ENCODE measurements at regions not wholly inside any gene's neighbourhood (a gene's known extent, or its start where the extent isn't known, plus 50 kb on each side); places are given as distances from the start of the nearest gene placed in this dataset.
A peak's percentile ranks its signal among the peaks of the same experiment; 100 is the strongest.

DNA sequence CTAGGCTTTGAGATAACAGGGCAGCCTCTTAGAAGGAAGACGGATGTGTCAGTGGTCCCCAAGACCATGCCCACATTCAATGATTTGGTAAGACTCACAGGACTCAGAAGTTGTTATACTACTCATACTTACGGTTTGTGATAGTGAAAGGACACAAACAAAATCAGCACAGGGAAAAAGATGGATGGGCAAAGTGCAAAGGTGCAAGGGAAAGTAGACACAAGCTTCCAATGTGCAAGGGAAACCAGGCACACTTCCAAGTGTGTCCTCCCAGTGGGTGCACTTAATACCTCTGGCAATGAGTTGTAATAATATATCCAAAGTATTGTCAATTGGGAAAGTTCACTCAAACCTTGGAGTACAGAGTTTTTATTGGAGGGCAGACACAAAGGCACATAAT is 53.8 kb upstream of the VCX start:
- no peak for DNase-seq

DNA sequence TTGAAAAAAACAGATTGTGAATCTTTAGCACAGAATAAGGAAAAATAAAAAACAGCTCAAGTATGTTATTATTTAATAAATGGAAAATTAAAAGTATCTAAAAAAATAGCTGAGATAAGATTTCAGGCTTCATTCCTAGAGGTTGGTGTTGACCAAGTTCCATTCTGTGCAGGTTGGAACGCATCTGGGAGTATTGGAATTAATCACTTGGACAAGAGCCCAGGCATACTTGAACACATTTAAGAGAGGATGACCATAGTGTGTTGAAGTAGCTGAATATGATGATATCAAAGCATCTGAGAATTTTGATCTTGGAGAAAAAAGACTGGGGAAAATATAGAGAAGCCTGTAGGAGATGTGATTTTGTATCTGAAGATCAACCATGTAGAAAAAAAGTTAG is 54.6 kb upstream of the VCX start:
- DNase-seq, result no peak

DNA sequence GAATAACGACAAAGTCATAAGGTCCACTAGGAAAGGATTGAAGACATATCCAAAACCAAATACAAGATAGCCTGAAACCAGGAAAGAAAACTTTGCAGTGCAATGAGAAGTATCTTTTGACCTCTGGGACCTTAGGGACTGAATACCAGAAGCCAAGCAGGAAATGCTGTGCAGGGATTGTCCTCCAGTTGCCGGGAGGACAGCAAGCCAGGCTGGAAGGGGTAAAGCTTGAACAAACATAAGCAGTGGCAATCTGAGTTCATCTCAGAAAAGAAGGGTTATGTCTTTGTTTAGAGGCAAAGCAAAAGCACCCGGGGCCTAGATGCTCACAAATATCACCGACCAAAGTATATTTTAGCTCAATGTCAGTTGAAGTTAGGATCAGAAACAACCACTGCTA is 55.3 kb upstream of the VCX start:
- no peak for DNase-seq

DNA sequence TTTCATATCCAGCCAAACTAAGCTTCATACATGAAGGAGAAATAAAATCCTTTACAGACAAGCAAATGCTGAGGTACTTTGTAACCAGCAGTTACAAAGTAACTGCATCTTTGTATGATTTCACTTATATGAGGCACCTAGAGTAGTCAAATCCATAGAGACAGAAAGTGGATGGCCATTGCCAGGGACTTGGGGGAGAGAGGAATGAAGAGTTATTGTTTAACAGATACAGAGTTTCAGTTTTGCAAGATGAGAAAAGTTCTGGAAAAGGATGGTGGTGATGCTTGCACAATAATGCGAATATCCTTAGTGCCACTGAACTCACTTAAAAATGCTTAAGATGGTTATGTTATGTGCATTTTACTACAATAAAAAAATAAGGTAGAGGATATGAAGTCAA is 58.4 kb upstream of the VCX start:
- DNase-seq, result no peak

DNA sequence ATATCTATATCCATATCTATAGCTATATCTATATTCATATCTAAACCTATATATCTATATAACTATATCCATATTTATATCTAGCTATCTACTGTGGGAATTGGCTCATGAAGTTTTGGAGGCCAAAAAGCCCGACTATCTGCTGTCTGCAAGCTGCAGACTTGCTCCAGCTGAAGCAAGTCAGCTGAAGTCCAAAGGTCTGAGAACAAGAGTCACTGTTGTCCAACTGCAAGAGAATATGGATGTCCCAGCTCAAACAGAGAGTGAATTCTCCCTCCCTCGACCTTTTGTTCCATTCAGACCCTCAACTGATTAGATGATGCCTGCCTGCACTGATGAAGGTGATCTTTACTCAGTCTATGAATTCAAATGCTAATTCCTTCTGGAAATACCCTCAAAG is 63.3 kb upstream of the VCX start:
- no peak for DNase-seq

DNA sequence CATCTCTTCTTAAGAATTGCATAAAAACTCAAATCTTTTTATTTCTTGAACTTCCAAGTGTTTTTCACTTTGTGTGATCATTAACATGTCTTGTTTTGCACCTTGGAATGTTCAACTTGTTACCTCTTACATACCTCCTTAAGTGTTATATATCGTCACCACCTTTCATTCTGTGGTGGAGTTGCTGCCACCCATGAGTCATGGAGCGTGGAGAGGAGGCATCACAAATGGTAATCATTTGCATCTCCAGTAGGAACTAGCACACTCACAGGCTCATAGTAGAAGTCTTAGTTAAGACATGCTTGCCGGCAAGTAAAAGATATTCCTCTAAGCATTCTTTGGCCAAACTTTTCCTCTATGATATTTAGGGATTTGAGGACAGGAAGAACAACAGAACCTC is 67.0 kb upstream of the VCX start:
- no peak for DNase-seq

DNA sequence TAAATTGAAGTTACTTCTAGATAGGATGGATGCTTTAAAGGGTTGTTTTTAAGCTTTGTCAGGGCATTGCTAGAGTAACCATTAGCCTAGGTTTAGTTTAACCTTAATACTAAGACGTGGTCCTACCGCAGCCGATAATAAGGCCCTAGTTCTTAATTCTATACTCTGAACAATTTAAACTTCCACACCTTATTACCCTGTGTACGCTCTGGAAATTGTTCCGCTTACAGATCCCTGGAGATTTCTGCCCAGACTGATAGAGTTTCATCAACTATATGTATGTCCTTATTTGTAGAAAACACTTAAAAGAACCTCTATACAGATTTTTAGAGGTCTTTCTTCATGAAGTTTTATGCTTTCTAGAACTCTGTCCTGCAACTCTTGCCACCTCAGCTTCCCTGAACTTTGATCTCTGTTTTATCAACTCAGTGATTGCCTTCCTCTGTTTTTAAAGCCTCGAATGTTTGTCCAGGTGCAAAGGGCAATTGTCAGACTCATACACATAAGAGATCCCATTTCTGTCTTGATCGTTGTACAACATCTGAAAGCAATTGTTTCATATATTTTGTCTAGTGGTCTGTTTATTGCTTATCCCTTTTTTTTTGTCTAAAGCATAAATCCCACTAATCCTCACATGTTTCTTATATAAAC is 71.1 kb upstream of the VCX start:
- DNase-seq, result no peak

DNA sequence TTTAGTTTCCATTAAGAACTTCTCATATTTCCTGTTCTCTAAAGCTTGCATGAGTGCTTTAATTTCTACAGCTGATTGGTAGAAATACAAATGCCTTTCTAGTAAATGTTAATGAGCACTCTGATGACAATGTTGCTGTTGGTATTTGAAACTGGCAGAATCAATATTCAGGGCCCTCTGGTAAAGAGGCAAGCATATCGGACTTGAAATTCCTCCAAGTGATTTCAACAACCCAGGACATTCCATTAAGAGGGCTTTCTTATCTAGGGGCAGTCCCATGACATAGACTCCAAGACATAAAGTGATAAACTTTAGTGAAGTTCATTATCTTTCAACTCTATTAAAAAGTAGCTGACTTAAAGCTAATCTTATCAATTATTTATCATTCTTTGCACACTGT is 83.1 kb upstream of the VCX start:
- no peak for DNase-seq

DNA sequence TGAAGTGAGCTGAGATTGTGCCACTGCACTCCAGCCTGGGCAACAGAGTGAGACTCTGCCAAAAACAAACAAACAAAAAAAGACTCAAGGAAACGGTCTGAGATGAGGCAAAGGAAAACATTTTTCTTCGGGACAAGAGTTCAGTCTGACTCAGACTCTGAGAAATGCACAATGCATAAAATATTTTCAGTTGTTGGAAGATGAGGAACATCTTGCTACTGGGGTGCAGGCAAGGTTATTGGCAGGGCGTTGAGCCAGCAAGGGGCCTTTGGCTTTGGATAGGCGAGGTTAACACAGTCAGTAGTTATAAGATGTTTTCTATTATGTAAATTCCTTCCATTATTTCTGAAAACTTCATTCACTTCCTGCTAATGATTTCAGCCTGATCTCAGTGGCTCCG is 96.1 kb upstream of the VCX start:
- no peak for DNase-seq

DNA sequence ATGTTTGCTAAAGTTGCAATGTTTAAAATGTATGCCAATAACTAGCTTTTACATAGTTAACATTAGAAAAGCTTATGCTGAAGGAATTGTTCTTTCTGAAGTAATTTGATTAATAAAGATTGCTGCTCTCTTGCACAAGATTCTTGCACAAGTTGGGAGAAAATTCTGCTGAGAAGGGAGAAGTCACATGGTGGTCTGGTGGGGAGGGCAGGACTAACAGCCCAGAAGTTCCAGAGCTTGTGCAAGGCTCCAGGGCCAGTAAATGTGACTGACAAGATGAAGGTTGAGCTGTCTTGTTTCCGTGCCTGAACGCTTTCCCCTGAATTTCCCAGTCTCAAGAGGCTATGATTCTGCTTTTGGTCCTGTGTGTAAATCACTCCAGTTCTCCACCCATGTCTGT is 112.9 kb upstream of the VCX start:
- no peak for DNase-seq

DNA sequence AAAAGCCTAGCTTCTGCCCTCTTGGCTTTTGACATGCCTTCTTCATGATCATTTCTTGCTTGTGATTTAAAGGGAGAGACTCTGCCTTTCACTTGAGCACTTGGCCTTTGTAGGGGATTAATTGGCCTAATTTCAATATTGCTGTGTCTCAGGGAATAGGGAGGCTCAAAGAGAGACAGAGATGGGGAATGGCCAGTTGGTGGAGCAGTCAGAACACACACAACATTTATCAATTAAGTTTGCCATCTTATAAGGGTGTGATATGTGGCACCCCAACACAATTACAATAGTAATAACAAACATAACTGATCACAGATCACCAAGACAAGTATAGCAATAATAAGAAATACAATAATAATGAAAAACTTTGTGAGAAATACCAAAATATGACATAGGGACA is 122.5 kb upstream of the VCX start:
- DNase-seq, result no peak

DNA sequence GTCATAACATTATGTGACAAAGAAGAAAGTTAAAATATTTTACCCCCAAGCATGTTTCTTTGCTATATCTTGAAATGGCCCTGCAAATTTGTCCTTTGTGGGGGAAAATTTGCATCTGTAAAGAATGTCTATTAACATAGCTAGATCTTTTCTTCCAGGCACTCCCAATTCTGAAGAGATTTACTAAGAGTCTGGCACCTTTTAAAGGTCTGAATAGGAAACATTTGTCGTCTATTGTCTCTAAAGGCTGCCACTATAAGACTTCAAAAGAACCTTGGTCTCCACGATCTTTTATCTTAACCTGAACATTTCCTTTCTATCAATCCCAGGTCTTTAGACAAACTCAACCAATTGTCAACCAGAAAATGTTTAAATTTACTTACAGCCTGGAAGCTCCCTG is 128.6 kb upstream of the VCX start:
- DNase-seq, result no peak

DNA sequence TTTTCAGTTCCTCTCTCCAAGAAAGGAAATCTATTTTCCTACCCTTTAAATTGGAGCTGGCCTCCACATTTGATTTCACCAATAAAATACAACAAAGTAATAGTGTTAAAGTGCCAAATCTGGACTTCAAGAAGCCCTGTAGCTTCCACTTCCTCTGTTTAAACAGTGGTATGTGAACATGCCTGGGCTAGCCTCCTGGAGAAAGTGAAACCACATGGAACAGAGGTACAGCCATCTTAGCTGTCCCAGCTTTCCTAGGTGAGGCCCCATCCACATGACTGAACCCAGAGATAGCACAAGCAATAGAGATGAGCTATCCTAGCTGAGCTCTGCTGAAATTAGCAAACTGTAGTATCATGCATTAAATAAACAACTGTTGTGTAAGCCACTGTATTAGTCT is 131.8 kb upstream of the VCX start:
- DNase-seq, result no peak

DNA sequence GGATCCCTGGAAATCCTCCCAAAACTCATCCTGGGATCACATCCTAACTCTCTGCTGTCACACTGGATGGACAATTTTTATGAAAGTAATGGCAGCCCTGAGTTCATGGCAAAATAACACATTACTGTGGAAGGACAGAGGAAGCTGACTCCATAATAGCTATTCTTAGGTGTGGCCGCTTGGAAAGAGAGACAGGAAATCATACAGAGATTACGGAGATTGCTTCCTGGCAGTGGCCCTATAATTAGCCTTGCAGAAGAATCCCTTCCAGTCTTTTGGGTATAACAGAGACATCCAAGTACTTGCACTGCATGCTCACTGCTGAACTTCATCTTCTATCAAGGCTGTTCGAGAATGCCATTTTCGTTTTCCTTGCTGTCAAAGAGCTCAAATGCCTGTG is 133.1 kb upstream of the VCX start:
- DNase-seq, result no peak

DNA sequence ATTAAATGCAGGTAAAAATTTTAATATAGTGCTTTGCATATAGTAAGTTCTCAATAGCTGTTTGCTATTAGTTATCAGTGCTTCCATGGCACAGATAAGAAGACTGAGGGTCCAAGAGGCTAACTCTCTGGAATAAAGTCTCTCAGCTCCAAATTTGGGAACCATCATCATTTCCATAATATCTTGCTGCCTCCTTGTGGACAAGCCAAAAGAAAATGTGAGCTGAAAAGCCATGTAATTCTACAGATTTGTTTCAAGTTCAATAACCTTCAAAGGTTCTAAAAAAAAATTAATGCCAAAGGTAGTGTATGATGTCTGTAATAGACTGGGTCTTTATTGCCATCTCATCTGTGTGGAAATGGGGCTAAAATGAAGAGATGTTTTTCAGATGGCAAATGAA is 136.9 kb upstream of the VCX start:
- peak; percentile 15 for DNase-seq

DNA sequence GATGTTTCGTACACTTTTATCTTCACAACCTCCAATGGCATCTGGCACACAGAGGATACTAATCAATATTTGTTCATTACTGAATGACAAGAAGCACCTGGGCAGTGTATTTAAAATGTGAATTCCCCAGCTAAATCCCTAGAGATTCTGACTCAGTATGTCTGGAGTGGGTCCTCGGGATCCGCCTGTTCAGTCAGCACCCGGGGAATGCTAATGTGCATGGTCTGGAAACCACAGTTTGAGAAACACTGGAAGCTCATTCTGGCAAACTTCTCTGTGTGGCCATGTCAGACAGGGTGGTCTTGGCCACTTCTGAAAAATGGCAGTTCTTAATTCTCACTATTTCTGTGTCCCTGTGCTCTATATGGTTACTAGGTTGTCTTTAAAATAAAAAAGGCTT is 138.8 kb upstream of the VCX start:
- no peak for DNase-seq

DNA sequence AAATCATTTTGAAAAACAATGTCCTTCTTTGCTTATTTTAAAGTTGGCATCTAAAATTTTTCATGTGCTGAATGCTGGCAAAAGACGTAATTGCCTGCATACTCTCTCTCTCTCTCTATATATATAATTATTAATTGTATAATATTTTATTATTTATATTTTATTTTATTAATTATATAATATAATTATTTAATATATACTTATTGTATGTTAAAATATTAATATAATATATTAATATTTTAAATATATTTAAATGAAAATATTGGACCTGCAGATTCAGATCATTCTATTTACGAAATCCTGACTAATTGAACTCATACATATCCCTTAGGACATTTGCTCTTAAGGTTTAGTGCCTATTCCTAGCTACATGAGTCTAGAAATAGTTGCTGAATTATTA is 144.7 kb upstream of the VCX start:
- no peak for DNase-seq

DNA sequence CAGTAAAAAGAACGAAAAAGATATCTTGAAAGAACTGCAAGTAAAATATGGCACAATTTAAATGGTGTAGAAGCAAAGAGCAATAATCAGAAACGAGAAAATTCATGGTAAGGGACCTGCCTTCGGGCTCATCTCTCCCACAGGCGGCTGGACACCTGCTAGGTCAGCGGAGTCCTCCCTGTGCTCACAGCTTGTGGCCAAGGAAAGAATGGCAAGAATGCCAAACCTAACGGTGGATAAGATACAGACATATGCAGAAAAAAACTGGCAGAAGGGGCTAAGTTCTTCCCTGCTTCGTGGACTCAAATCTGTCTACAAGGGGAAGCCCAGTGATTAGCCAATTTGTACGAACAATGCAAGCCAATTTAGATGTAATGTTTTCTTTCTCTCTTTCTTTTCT is 152.1 kb upstream of the VCX start:
- DNase-seq, result no peak

DNA sequence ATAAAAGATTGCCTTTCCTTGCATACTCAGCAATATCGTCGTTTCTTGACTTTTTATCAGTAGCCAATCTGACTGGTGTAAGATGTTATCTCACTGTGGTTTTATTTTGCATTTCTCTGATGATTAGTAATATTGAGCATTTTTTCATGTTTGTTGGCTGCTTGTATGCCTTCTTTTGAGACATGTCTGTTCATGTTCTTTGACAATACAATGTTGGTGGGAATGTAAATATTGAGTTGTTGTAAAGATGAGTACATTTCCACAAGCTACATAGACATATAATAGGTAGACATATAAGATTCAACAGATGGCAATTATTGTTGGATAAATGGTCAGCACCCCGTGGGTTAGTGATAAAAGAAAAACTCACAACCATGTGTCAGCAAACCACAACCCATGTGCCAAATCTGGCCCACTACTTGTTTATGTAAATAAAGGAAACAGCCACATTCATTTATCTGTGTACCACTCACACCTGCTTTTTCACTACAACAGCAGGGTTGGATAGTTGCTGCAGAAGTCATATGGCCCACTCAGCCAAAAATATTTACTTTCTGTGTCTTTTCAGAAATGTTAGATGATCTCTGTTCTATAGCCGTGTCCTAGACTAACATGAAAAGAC is 153.1 kb upstream of the VCX start:
- DNase-seq, result peak; percentile 46

DNA sequence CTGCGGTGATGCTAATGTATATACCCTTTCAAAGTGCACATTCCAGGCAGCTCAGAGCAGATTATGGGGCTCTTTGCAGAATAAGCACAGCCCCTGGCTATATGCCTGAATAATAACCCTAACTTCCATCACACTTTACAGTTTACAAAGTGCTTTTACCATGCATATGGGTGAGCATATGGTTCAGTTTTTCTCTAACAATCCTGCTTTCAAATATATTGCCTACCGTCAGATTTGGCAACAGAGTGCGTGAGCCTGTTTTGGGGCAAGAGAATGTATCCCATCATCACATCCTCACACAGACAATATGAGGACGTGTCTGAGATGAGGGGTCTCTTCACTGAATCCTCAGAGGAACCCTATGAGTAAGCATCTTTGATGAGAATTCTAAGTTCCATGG is 162.8 kb upstream of the VCX start:
- DNase-seq, result no peak

DNA sequence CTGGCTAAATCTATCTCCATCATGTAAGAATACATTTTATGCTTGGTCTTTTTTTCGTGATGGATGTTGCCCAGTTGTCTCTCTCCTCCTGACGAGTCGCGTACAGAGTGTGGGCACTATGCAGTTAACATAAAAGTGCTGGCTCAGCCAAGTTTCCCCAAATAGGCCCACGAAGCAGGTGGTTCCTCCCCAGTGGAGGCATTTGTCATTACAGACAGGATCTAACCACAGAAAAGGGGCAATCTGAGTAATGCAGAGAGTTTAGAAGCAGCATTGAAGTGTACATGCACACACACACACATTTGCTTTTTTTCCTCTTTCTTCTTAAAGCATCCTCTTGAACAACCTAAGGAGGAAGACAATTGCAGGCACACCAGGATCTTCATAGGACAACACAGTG is 188.7 kb upstream of the VCX start:
- DNase-seq, result no peak

DNA sequence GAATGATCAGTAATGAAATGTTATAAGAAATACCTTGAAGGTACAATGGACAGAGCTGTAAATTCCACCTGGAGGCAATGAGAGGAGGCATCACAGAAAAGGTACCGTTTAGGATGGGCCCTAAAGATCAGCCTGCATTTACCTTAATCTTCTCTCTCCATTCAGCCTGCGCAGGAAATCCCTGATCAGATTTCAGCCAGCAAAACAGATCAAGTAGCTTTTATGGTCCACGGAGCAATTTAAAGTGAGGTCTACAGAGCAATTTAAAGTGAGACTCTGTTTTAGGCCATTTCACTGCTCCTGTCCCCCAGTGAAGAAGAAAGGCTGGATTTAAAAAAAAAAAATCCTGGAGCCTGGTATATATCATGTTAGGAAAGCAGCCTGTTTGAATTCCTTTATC is 195.1 kb upstream of the VCX start:
- peak; percentile 46 for DNase-seq

DNA sequence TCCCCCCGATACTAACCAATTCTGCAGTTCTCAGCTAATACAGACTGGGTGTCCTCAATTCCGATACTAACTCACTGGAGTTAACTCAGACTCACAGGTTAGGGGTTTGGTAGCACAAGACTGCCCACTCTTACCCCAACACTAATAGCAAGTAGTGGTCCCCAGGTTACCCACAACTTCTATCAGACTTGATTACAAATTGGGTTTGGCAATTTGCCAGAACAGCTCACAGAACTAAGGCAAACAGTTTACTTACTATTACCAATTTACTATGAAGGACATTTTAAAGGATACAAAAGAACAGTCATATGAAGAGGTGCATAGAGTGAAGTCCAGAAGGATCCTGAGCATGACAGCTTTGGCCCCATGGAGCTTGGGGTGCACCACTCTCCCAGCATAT is 201.8 kb upstream of the VCX start:
- no peak for DNase-seq

DNA sequence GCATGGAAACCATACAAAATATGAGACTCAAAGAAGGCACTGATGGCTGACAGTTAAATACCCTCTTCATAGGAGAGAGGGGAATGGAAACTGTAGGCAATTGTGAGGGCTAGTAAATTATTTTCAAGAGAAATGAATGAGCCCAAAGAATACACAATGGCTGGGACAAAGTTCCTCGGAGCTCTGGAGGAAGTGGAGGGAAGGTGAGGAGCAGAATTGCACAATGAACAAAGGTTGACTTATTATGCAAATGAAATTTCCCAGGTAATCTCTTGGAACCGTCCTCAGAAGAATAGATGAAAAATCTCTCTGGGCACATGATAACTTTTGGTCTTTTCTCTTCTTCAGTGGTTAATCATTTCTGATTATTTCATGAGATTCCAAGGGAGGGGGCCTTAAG is 202.6 kb upstream of the VCX start:
- no peak for DNase-seq

DNA sequence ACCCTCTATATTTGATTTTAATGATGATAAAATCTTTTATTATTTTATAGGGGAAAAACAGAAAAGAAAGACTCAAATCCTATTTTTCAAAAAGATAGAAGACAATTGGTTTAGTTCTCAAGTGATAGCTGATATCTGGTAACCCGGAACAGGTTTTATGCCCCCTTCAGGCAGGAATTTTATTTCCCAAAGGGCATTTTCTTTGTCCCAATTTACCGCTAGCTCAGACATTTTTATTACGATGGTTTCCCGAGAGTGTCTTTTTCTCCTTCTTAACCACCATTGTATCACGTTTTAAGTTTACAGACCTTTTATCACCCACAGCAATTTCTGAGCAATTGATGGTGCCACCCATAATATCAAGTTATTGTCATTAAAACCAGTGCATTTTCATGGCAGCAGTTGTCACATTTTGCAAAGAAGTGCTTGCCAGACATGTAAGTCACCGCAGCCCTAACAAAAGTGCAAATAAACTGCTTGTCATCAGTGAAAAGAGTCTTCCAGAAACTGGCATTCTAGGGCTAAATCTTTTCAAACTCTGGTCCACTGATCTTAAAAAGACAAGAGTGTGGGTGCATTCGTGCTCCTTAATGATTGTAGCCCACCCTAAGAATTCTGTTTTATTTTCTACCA is 204.8 kb upstream of the VCX start:
- no peak for DNase-seq
